ENCODE measurements at regions not wholly inside any gene's neighbourhood (a gene's known extent, or its start where the extent isn't known, plus 50 kb on each side); places are given as distances from the start of the nearest gene placed in this dataset.

DNA sequence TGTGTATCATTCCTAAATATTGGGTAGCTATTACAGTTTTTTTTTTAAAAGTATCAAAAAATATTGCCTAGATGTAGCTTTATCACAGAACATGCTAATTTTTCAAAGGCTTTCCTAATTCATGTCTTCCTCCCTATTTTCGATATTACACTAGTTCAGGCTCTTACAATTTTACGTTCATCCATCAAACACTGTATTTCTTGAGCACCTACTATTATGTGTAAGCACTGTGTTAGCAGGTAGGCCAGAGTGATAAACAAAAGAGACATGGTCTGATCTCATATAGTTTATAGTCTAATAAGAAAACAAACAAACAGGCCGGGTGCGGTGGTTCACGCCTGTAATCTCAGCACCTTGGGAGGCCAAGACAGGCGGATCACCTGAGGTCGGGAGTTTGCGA, 69.5 kb downstream of the FAM217A start:
- Histone ChIP-seq H3K4me1 (peaks cover 3 to 8% of the 10 kb centered on the region in 2 donors), H3K9me3 (no peaks in the 10 kb centered on the region), H3K27ac (no peak overlapping the region), H3K4me3 (no peak overlapping the region), H3K36me3 (no peaks in the 10 kb centered on the region), H3K27me3 (no peaks in the 10 kb centered on the region)
- in situ Hi-C loops (cut with MboI; ENCODE audit: low sequenced_read_pairs in 4 of 4) = loop anchor here (5.0 to 25.0 kb wide), 4 partner anchors 267 to 897 kb away; partner anchors contain the start of genes BPHL (in 1 of the 4) and PSMG4 (in 1 of the 4)
- DNase-seq (no peak), ATAC-seq (no peak)
- TF ChIP-seq, protein P1, sequence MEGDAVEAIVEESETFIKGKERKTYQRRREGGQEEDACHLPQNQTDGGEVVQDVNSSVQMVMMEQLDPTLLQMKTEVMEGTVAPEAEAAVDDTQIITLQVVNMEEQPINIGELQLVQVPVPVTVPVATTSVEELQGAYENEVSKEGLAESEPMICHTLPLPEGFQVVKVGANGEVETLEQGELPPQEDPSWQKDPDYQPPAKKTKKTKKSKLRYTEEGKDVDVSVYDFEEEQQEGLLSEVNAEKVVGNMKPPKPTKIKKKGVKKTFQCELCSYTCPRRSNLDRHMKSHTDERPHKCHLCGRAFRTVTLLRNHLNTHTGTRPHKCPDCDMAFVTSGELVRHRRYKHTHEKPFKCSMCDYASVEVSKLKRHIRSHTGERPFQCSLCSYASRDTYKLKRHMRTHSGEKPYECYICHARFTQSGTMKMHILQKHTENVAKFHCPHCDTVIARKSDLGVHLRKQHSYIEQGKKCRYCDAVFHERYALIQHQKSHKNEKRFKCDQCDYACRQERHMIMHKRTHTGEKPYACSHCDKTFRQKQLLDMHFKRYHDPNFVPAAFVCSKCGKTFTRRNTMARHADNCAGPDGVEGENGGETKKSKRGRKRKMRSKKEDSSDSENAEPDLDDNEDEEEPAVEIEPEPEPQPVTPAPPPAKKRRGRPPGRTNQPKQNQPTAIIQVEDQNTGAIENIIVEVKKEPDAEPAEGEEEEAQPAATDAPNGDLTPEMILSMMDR (IDR thresholded peaks at IDR 0.05 in 4 of 5, conservative IDR thresholded peaks at IDR 0.05 in 1 of 5) = no peak
- TF ChIP-seq POLR2A (IDR thresholded peaks at IDR 0.05) = no peak
- intact Hi-C loops (cut with DNase I; ENCODE audit: low total_unique reads) = loop anchor here (1.0 to 10.0 kb wide), 2 partner anchors 267 to 735 kb away; no protein-coding TSS in a partner anchor

DNA sequence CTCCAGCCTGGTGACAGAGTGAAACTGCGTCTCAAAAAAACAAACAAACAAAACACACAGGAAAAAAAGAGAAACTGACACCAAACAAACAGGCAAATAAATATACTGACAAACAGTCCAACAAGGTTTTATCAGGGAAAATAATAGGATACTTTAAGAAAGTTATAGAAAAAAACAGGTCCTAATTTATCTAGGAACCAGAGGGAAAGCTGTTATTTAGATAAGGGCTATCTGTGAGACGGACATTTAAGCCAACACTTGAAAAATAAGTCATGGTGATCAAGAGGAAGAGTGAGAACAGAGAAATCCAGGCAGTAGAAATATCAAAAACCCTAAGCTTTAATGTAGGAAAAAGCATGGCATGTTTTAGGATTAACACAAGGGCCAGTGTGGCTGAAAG, 68.9 kb downstream of the FAM217A start:
- in situ Hi-C loops (cut with MboI; ENCODE audit: low sequenced_read_pairs in 4 of 4) (loop anchor here in 3 of 4 donors (10.0 to 25.0 kb wide), 4 partner anchors 723 to 898 kb away; partner anchors contain the start of genes BPHL (in 1 of the 3) and PSMG4 (in 1 of the 3)), intact Hi-C loops (cut with DNase I; ENCODE audit: low total_unique reads) (no loop called here)
- Histone ChIP-seq H3K27ac (no peak overlapping the region), H3K27me3 (no peaks in the 10 kb centered on the region), H3K9me3 (no peaks in the 10 kb centered on the region), H3K4me1 (peaks cover 3 to 8% of the 10 kb centered on the region in 2 donors), H3K36me3 (no peaks in the 10 kb centered on the region), H3K4me3 (no peak overlapping the region)
- DNase-seq = no peak
- ATAC-seq = no peak
- no peak for TF ChIP-seq POLR2A (IDR thresholded peaks at IDR 0.05)
- TF ChIP-seq, protein P1 (IDR thresholded peaks at IDR 0.05 in 4 of 5, conservative IDR thresholded peaks at IDR 0.05 in 1 of 5) = no peak

DNA sequence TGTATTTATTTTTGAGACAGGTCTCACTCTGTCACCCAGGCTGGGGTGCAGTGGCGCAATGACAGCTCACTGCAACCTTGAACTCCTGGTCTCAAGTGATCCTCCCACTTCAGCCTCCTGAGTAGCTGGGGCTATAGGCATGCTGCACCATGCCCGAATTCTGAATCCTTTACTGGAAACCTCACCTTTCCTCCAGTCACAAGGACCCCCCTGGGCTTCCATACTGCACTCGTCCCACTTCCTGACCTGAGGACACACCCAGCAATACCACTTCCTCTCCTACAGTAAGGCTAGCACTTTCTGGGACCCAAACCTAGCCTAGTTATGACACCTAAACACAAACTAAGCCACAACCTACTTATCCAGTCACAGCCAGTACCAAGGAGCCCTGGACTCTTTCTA, 68.2 kb downstream of the FAM217A start:
- intact Hi-C loops (cut with DNase I; ENCODE audit: low total_unique reads) = no loop called here
- ATAC-seq (no peak), DNase-seq (no peak)
- peaks cover 4 to 8% of the 10 kb centered on the region in 2 donors for H3K4me1 ChIP-seq
- H3K27ac ChIP-seq = no peak overlapping the region
- no peaks in the 10 kb centered on the region for H3K9me3 ChIP-seq
- H3K27me3 ChIP-seq = no peaks in the 10 kb centered on the region
- no peaks in the 10 kb centered on the region for H3K36me3 ChIP-seq
- no peak overlapping the region for H3K4me3 ChIP-seq
- no peak for TF ChIP-seq POLR2A (IDR thresholded peaks at IDR 0.05)
- TF ChIP-seq, protein P1 (IDR thresholded peaks at IDR 0.05 in 4 of 5, conservative IDR thresholded peaks at IDR 0.05 in 1 of 5) = no peak
- in situ Hi-C loops (cut with MboI; ENCODE audit: low sequenced_read_pairs in 4 of 4) = loop anchor here in 3 of 4 donors (10.0 to 25.0 kb wide), 4 partner anchors 723 to 898 kb away; partner anchors contain the start of genes BPHL (in 1 of the 3) and PSMG4 (in 1 of the 3)

DNA sequence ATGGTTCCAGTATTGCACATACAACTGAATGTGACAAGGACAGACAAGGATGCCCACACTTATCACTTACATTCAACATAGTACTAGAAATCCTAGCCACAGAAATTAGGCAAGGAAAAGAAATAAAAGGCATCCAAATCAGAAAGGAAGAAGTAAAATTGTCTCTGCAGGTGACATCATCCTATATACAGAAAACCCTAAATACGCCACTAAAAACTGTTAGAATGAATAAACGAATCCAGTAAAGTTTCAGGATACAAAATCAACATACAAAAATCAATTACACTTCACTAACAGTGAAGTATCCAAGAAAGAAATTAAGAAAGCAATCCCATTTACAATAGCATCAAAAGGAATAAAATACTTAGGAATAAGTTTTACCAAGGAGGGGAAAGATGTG, 66.1 kb downstream of the FAM217A start:
- H3K4me1 ChIP-seq = peaks cover 20% of the 10 kb centered on the region in 2 donors
- H3K4me3 ChIP-seq = no peak overlapping the region
- TF ChIP-seq, protein P1 (IDR thresholded peaks at IDR 0.05 in 4 of 5, conservative IDR thresholded peaks at IDR 0.05 in 1 of 5) = no peak
- no peak for TF ChIP-seq POLR2A (IDR thresholded peaks at IDR 0.05)
- in situ Hi-C loops (cut with MboI; ENCODE audit: low sequenced_read_pairs in 4 of 4) = loop anchor here in 3 of 4 donors (10.0 to 25.0 kb wide), 4 partner anchors 726 to 901 kb away; partner anchors contain the start of genes BPHL (in 1 of the 3) and PSMG4 (in 1 of the 3)
- no peak overlapping the region for H3K27ac ChIP-seq
- no peaks in the 10 kb centered on the region for H3K9me3 ChIP-seq
- ATAC-seq (no peak), DNase-seq (no peak)
- H3K36me3 ChIP-seq = no peaks in the 10 kb centered on the region
- no peaks in the 10 kb centered on the region for H3K27me3 ChIP-seq
- intact Hi-C loops (cut with DNase I; ENCODE audit: low total_unique reads) = no loop called here
